ENCODE measurements at regions not wholly inside any gene's neighbourhood (a gene's known extent, or its start where the extent isn't known, plus 50 kb on each side); places are given as distances from the start of the nearest gene placed in this dataset.

- TF ChIP-seq CTCF (IDR thresholded peaks at IDR 0.05) (no peak), EZH2 (IDR thresholded peaks at IDR 0.05; ENCODE audit: borderline replicate concordance, insufficient read depth, low read depth, low read length, poor library complexity, severe bottlenecking) (no peak)
These were observed 98.5 kb upstream of the ROBO2 start for GRCh38 chr3:76941376-76941775.
